ENCODE measurements at regions not wholly inside any gene's neighbourhood (a gene's known extent, or its start where the extent isn't known, plus 50 kb on each side); places are given as distances from the start of the nearest gene placed in this dataset.

GRCh38 chr15:89399238-89400115 lies 64.9 kb upstream of the POLG start:
- no peak for TF ChIP-seq POLR2A (IDR thresholded peaks at IDR 0.05; ENCODE audit: low read depth)
- TF ChIP-seq, protein P1, sequence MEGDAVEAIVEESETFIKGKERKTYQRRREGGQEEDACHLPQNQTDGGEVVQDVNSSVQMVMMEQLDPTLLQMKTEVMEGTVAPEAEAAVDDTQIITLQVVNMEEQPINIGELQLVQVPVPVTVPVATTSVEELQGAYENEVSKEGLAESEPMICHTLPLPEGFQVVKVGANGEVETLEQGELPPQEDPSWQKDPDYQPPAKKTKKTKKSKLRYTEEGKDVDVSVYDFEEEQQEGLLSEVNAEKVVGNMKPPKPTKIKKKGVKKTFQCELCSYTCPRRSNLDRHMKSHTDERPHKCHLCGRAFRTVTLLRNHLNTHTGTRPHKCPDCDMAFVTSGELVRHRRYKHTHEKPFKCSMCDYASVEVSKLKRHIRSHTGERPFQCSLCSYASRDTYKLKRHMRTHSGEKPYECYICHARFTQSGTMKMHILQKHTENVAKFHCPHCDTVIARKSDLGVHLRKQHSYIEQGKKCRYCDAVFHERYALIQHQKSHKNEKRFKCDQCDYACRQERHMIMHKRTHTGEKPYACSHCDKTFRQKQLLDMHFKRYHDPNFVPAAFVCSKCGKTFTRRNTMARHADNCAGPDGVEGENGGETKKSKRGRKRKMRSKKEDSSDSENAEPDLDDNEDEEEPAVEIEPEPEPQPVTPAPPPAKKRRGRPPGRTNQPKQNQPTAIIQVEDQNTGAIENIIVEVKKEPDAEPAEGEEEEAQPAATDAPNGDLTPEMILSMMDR (IDR thresholded peaks at IDR 0.05), result peak; percentile 41 to 52 (median 44)
- peak in 1 of 2 donors; percentile 9 for TF ChIP-seq POLR2AphosphoS5 (IDR thresholded peaks at IDR 0.05)
- no peak for TF ChIP-seq EP300 (IDR thresholded peaks at IDR 0.05)

Data from esophagus muscularis mucosa (tissue), 4 donors.